ENCODE measurements at regions not wholly inside any gene's neighbourhood (a gene's known extent, or its start where the extent isn't known, plus 50 kb on each side); places are given as distances from the start of the nearest gene placed in this dataset.

GRCh38 chr2:200732866-200733265, 78.8 kb upstream of the BZW1 start:
- H3K27me3 ChIP-seq (ENCODE audit: insufficient read depth, low read length) = no peaks in the 10 kb centered on the region
- TF ChIP-seq CTCF (IDR thresholded peaks at IDR 0.05; ENCODE audit: extremely low read depth, low read depth, low read length) = no peak
- no peak overlapping the region for H3K27ac ChIP-seq (ENCODE audit: low read depth, low read length)
- H3K4me2 ChIP-seq (ENCODE audit: insufficient read depth, low read length) = no peak overlapping the region
- H3K36me3 ChIP-seq (ENCODE audit: insufficient read depth, low read length) = no peaks in the 10 kb centered on the region
- H3K4me1 ChIP-seq (ENCODE audit: insufficient read depth, low read length) = peaks cover 9% of the 10 kb centered on the region
- H4K20me1 ChIP-seq (ENCODE audit: insufficient read depth, low read length) = no peaks in the 10 kb centered on the region
- no peaks in the 10 kb centered on the region for H3K79me2 ChIP-seq (ENCODE audit: insufficient read depth, low read length)
- no peak for DNase-seq (ENCODE audit: insufficient read length, low spot score, missing footprints)
- H3K4me3 ChIP-seq (ENCODE audit: insufficient read depth, low read length) = no peak overlapping the region
- H3K9me3 ChIP-seq (ENCODE audit: low read depth, low read length) = no peaks in the 10 kb centered on the region
- no peak overlapping the region for H2AFZ ChIP-seq (ENCODE audit: low read length)

- Histone ChIP-seq H4K20me1 (ENCODE audit: insufficient read depth, low read length) (no peaks in the 10 kb centered on the region), H3K4me1 (ENCODE audit: insufficient read depth, low read length) (peaks cover 9% of the 10 kb centered on the region), H3K4me3 (ENCODE audit: insufficient read depth, low read length) (no peak overlapping the region), H2AFZ (ENCODE audit: low read length) (peak overlapping the region; percentile 43), H3K4me2 (ENCODE audit: insufficient read depth, low read length) (no peak overlapping the region), H3K79me2 (ENCODE audit: insufficient read depth, low read length) (no peaks in the 10 kb centered on the region), H3K9me3 (ENCODE audit: low read depth, low read length) (no peaks in the 10 kb centered on the region), H3K36me3 (ENCODE audit: insufficient read depth, low read length) (no peaks in the 10 kb centered on the region), H3K27me3 (ENCODE audit: insufficient read depth, low read length) (no peaks in the 10 kb centered on the region), H3K27ac (ENCODE audit: low read depth, low read length) (no peak overlapping the region)
- no peak for TF ChIP-seq CTCF (IDR thresholded peaks at IDR 0.05; ENCODE audit: extremely low read depth, low read depth, low read length)
- DNase-seq (ENCODE audit: insufficient read length, low spot score, missing footprints) = no peak
Measured at GRCh38 chr2:200733713-200734198, 78.0 kb upstream of the BZW1 start.

GRCh38 chr2:200735061-200735460, 76.6 kb upstream of the BZW1 start:
- Histone ChIP-seq H3K4me3 (ENCODE audit: insufficient read depth, low read length) (no peak overlapping the region), H3K4me1 (ENCODE audit: insufficient read depth, low read length) (peaks cover 9% of the 10 kb centered on the region), H3K36me3 (ENCODE audit: insufficient read depth, low read length) (no peaks in the 10 kb centered on the region), H3K4me2 (ENCODE audit: insufficient read depth, low read length) (no peak overlapping the region), H3K79me2 (ENCODE audit: insufficient read depth, low read length) (no peaks in the 10 kb centered on the region), H3K27ac (ENCODE audit: low read depth, low read length) (no peak overlapping the region), H3K9me3 (ENCODE audit: low read depth, low read length) (no peaks in the 10 kb centered on the region), H4K20me1 (ENCODE audit: insufficient read depth, low read length) (no peaks in the 10 kb centered on the region), H3K27me3 (ENCODE audit: insufficient read depth, low read length) (no peaks in the 10 kb centered on the region), H2AFZ (ENCODE audit: low read length) (peak overlapping the region; percentile 31)
- peak; percentile 21 for DNase-seq (ENCODE audit: insufficient read length, low spot score, missing footprints)
- no peak for TF ChIP-seq CTCF (IDR thresholded peaks at IDR 0.05; ENCODE audit: extremely low read depth, low read depth, low read length)

DNA sequence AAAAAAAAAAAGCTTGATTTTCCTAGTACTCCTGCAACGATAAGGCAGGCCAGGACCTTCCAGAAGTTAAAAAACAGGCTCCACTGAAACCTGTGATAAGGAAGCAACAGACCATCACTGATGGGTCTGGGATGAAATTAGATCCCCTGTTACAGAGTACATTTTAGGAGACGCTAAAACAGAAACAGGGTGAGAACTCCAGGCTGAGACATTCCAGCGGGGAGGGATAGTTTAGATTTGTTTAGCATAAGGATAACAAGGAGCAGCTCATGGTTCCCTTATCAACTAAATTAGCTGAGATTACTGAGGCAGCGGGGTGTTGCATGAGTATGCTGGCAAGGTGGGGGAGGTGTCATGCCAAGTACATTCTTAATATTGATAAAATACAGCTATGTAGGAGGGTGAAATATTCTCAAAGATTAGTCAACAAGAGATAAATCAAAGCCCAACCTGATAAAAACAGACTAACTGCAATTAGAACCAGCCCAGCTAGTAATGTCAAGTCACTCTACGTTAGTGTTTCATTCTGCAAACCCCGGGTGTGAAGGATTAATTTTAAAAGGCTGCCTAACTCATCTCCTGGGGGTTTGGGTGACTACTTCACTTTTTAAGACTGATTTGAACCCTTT, 75.0 kb upstream of the BZW1 start:
- no peak overlapping the region for H2AFZ ChIP-seq (ENCODE audit: low read length)
- no peak overlapping the region for H3K27ac ChIP-seq (ENCODE audit: low read depth, low read length)
- no peaks in the 10 kb centered on the region for H3K36me3 ChIP-seq (ENCODE audit: insufficient read depth, low read length)
- TF ChIP-seq CTCF (IDR thresholded peaks at IDR 0.05; ENCODE audit: extremely low read depth, low read depth, low read length) = no peak
- DNase-seq (ENCODE audit: insufficient read length, low spot score, missing footprints) = no peak
- peaks cover 17% of the 10 kb centered on the region for H3K4me1 ChIP-seq (ENCODE audit: insufficient read depth, low read length)
- H3K79me2 ChIP-seq (ENCODE audit: insufficient read depth, low read length) = no peaks in the 10 kb centered on the region
- no peaks in the 10 kb centered on the region for H3K27me3 ChIP-seq (ENCODE audit: insufficient read depth, low read length)
- H3K4me3 ChIP-seq (ENCODE audit: insufficient read depth, low read length) = no peak overlapping the region
- H3K9me3 ChIP-seq (ENCODE audit: low read depth, low read length) = no peaks in the 10 kb centered on the region
- no peaks in the 10 kb centered on the region for H4K20me1 ChIP-seq (ENCODE audit: insufficient read depth, low read length)
- no peak overlapping the region for H3K4me2 ChIP-seq (ENCODE audit: insufficient read depth, low read length)
